ENCODE measurements at regions not wholly inside any gene's neighbourhood (a gene's known extent, or its start where the extent isn't known, plus 50 kb on each side); places are given as distances from the start of the nearest gene placed in this dataset.
A peak's percentile ranks its signal among the peaks of the same experiment; 100 is the strongest.

DNA sequence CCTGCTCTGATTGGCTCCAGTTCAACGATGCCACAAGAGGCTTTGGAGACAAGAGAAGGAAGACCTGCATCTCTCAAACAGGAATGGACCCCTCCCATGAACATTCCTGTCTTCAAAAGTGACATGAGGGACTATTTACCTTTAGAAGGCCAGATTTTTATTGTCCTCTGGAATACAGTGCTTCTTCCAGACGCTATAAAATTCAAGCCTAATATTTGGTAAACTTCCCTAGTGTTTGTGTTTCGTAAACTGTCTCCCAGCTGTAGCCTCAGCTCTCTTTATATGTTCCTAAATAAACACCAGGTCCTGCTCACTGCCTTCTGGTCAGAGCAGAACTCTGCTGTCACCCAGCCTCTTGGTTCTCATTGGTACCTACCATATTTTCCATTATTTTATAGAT is 157.8 kb downstream of the CCDC34 start:
- TF ChIP-seq, protein P1, sequence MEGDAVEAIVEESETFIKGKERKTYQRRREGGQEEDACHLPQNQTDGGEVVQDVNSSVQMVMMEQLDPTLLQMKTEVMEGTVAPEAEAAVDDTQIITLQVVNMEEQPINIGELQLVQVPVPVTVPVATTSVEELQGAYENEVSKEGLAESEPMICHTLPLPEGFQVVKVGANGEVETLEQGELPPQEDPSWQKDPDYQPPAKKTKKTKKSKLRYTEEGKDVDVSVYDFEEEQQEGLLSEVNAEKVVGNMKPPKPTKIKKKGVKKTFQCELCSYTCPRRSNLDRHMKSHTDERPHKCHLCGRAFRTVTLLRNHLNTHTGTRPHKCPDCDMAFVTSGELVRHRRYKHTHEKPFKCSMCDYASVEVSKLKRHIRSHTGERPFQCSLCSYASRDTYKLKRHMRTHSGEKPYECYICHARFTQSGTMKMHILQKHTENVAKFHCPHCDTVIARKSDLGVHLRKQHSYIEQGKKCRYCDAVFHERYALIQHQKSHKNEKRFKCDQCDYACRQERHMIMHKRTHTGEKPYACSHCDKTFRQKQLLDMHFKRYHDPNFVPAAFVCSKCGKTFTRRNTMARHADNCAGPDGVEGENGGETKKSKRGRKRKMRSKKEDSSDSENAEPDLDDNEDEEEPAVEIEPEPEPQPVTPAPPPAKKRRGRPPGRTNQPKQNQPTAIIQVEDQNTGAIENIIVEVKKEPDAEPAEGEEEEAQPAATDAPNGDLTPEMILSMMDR (IDR thresholded peaks at IDR 0.05): no peak
- TF ChIP-seq POLR2A (IDR thresholded peaks at IDR 0.05): no peak
- intact Hi-C loops (cut with DNase I): no loop called here
- Histone ChIP-seq H3K4me3 (no peak overlapping the region), H3K27ac (no peak overlapping the region), H3K4me1 (peaks cover 35% of the 10 kb centered on the region), H3K9me3 (no peaks in the 10 kb centered on the region), H3K36me3 (replicated peaks in 1 of 2; ENCODE audit: insufficient read depth in 1 of 2, low read depth in 2 of 2) (no peaks in the 10 kb centered on the region), H3K27me3 (no peaks in the 10 kb centered on the region)
- ATAC-seq (no peak), DNase-seq (no peak)
- WGBS, 2 donors: 53 to 54% methylated on average over 3 of the region's 3 CpGs

DNA sequence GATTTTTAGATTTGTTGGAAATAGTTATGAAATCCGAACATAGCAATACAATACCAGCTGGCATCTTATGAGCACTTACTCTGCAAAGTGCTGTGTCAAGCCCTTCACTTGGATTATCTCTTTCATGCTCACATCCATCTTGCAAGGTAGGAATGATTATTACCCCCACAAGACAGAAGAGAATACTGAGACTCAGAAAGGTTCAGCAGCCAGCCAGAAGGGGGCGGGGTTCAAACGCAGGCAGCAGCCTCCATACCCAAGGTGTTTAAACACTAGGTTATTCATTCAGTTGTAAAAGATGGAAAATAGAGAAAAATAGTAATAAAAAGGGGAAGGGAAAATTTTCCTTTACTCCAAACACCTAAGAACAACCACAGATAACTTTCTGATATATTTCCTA is 158.5 kb downstream of the CCDC34 start:
- intact Hi-C loops (cut with DNase I): no loop called here
- no peaks in the 10 kb centered on the region for H3K9me3 ChIP-seq
- H3K27me3 ChIP-seq: no peaks in the 10 kb centered on the region
- DNase-seq (peak in 3 of 4 donors; percentile 22 to 49 (median 48)), ATAC-seq (no peak)
- TF ChIP-seq POLR2A (IDR thresholded peaks at IDR 0.05): no peak
- TF ChIP-seq, protein P1 (IDR thresholded peaks at IDR 0.05): peak in 5 of 7 experiments; percentile 10 to 44 (median 20)
- 41 to 51% methylated on average over 3 of the region's 3 CpGs for whole genome bisulfite sequencing, 2 donors
- H3K4me3 ChIP-seq: no peak overlapping the region
- no peak overlapping the region for H3K27ac ChIP-seq
- peaks cover 30% of the 10 kb centered on the region for H3K4me1 ChIP-seq
- no peaks in the 10 kb centered on the region for H3K36me3 ChIP-seq (replicated peaks in 1 of 2; ENCODE audit: insufficient read depth in 1 of 2, low read depth in 2 of 2)

DNA sequence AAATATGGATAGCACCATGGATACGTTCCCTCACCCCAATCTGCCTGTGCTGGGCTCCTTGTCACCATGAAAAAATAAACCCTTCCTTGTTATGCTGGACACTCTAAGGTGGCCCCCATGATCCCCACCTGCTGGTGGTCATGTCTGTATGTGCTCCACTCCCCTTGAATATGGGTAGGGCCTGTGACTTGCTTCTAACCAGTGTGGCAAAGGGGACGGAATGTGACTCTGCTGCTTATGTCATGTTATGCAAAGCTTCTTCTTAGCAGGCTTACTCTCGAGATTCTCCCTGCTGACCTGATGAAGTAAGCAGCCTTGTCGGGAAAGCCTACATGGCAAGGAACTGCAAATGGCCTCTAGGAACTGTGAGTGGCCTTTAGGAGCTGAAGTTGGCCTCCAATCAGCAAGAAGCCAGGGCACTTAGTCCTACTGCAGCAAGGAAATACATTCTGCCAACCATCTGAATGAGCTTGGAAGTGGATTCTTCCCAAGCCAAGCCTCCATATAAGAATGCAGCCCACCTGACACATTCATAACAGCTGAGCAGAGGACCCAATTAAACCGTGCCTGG is 159.9 kb downstream of the CCDC34 start:
- Histone ChIP-seq H3K27me3 (no peaks in the 10 kb centered on the region), H3K27ac (peak overlapping the region in 2 of 4 donors; percentile 68 to 75), H3K4me1 (peaks cover 26% of the 10 kb centered on the region), H3K9me3 (no peaks in the 10 kb centered on the region), H3K4me3 (no peak overlapping the region), H3K36me3 (replicated peaks in 1 of 2; ENCODE audit: insufficient read depth in 1 of 2, low read depth in 2 of 2) (no peaks in the 10 kb centered on the region)
- DNase-seq (no peak), ATAC-seq (no peak)
- no peak for TF ChIP-seq POLR2A (IDR thresholded peaks at IDR 0.05)
- TF ChIP-seq, protein P1 (IDR thresholded peaks at IDR 0.05): no peak
- intact Hi-C loops (cut with DNase I): no loop called here
- 77 to 91% methylated on average over 5 of the region's 5 CpGs for WGBS, 2 donors

DNA sequence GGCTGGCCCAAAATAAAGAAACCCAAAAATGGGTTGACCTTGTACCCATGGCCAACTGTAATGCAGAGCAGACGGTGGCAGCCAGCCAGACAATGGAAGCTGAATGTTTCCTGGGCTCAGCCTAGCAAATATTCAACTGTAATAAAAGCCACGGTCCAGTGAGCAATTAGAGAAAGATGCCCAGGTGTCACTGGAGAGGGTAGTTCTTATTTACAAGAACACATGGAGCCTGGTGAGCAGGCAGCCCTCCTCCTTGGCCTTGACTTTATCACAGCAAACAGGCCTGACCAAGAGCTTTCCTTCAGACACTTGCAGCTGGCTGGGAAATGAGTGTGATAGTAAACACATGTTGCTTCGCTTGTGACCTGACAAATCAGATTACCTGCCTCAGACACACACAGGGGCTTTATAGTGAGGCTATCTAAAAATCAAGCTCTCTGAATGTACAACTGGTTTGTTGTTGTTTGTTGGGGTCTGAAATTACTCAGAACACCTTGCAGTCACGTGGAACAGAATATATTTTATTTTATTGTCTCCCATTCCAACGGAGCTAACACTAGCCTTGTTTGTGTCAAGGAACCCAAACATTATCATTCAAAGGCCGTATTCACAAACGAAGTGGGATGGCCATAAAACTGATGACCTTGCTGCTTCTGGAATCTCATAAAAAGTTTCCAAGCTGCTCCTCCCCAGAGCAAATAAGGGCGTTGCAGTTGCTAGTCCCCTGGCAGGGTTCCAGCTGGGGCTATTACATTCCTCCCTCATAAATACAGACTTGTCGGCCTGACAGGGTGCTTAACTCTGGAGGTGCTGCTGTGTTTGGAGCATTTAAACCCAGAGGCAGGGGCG is 161.1 kb downstream of the BBOX1 start:
- ATAC-seq (peak; percentile 86), DNase-seq (peak; percentile 89 to 95 (median 93))
- Histone ChIP-seq H3K27ac (peak overlapping the region; percentile 46 to 76 (median 72)), H3K9me3 (no peaks in the 10 kb centered on the region), H3K4me3 (no peak overlapping the region), H3K36me3 (replicated peaks in 1 of 2; ENCODE audit: insufficient read depth in 1 of 2, low read depth in 2 of 2) (no peaks in the 10 kb centered on the region), H3K4me1 (peaks cover 32% of the 10 kb centered on the region), H3K27me3 (no peaks in the 10 kb centered on the region)
- intact Hi-C loops (cut with DNase I): no loop called here
- TF ChIP-seq, protein P1 (IDR thresholded peaks at IDR 0.05): no peak
- no peak for TF ChIP-seq POLR2A (IDR thresholded peaks at IDR 0.05)
- WGBS, 2 donors: 13 to 16% methylated on average over 10 of the region's 10 CpGs
